ENCODE measurements at regions not wholly inside any gene's neighbourhood (a gene's known extent, or its start where the extent isn't known, plus 50 kb on each side); places are given as distances from the start of the nearest gene placed in this dataset.
"Not testable (repeated sequence)": the region's sequence is repeated elsewhere in the genome, so short reads cannot be mapped to it uniquely, and the experiment has no call there.

- no peak for ATAC-seq
Observed at GRCh38 chr17:71511266-71511995, 609.4 kb upstream of the SOX9 start.

- ATAC-seq = not testable (repeated sequence)
Observed at GRCh38 chr17:71513725-71514124, 607.1 kb upstream of the SOX9 start.

- no peak for ATAC-seq
Observed at GRCh38 chr17:71516149-71516548, 604.7 kb upstream of the SOX9 start.

GRCh38 chr17:71519285-71519684 lies 601.5 kb upstream of the SOX9 start:
- ATAC-seq = peak; percentile 84

- no peak for ATAC-seq
Observed at GRCh38 chr17:71521724-71522123, 599.1 kb upstream of the SOX9 start.

- ATAC-seq = no peak
Observed at GRCh38 chr17:71522383-71522782, 598.4 kb upstream of the SOX9 start.

GRCh38 chr17:71527311-71527710 lies 593.5 kb upstream of the SOX9 start:
- ATAC-seq = no peak

- no peak for ATAC-seq
Observed at GRCh38 chr17:71528210-71528609, 592.6 kb upstream of the SOX9 start.

GRCh38 chr17:71530248-71530647 lies 590.6 kb upstream of the SOX9 start:
- peak; percentile 96 for ATAC-seq

- peak; percentile 72 for ATAC-seq
Observed at GRCh38 chr17:71535321-71535720, 585.5 kb upstream of the SOX9 start.

GRCh38 chr17:71546419-71546818 lies 574.4 kb upstream of the SOX9 start:
- ATAC-seq = no peak

- ATAC-seq = no peak
Observed at GRCh38 chr17:71547904-71548303, 572.9 kb upstream of the SOX9 start.

GRCh38 chr17:71548540-71549190 lies 572.2 kb upstream of the SOX9 start:
- no peak for ATAC-seq

- ATAC-seq = no peak
Observed at GRCh38 chr17:71550675-71551074, 570.1 kb upstream of the SOX9 start.

- ATAC-seq = no peak
Observed at GRCh38 chr17:71553381-71553780, 567.4 kb upstream of the SOX9 start.

- no peak for ATAC-seq
Observed at GRCh38 chr17:71558901-71559300, 561.9 kb upstream of the SOX9 start.

GRCh38 chr17:71572343-71572742 lies 548.5 kb upstream of the SOX9 start:
- peak; percentile 20 for ATAC-seq

- ATAC-seq = no peak
Observed at GRCh38 chr17:71578446-71578845, 542.4 kb upstream of the SOX9 start.

- ATAC-seq = no peak
Observed at GRCh38 chr17:71580220-71580619, 540.6 kb upstream of the SOX9 start.

- ATAC-seq = no peak
Observed at GRCh38 chr17:71585540-71585939, 535.3 kb upstream of the SOX9 start.

- no peak for ATAC-seq
Observed at GRCh38 chr17:71592431-71592830, 528.4 kb upstream of the SOX9 start.

GRCh38 chr17:71593078-71593477 lies 527.7 kb upstream of the SOX9 start:
- no peak for ATAC-seq

- not testable (repeated sequence) for ATAC-seq
Observed at GRCh38 chr17:71599583-71599982, 521.2 kb upstream of the SOX9 start.

GRCh38 chr17:71600137-71600789 lies 520.6 kb upstream of the SOX9 start:
- no peak for ATAC-seq
